GM12892 (cell line): ENCODE measurements at regions not wholly inside any gene's neighbourhood (a gene's known extent, or its start where the extent isn't known, plus 50 kb on each side); places are given as distances from the start of the nearest gene placed in this dataset.
"Not testable (repeated sequence)": the region's sequence is repeated elsewhere in the genome, so short reads cannot be mapped to it uniquely, and the experiment has no call there.

ENCODE experiments used
- POLR2A ChIP-seq: IDR thresholded peaks from 2 replicates; pipeline ENCODE4 v1.6.1; 2011; ENCODE audit warnings: low read depth, low read length, control low read depth
- POLR2AphosphoS5 ChIP-seq: IDR thresholded peaks from 2 replicates; pipeline ENCODE4 v1.6.1; 2011; ENCODE audit warnings: low read depth, low read length, control low read depth

DNA sequence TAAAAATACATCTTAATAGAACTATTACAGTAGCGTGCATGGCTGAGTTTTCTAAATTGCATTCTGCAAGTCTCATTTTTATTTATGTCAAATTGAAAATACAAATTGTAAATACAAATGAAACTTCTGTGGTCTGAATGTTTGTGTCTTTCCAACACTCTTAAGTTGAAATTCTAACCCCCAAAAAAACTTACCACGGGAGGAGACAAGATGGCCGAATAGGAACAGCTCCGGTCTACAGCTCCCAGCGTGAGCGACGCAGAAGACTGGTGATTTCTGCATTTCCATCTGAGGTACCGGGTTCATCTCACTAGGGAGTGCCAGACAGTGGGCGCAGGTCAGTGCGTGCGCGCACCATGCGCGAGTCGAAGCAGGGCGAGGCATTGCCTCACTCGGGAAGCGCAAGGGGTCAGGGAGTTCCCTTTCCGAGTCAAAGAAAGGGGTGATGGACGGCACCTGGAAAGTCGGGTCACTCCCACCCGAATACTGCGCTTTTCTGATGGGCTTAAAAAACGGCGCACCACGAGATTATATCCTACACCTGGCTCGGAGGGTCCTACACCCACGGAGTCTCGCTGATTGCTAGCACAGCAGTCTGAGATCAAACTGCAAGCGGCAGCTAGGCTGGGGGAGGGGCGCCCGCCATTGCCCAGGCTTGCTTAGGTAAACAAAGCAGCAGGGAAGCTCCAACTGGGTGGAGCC lies 83.9 kb upstream of the PAM start:
- TF ChIP-seq POLR2AphosphoS5, POLR2A: not testable (repeated sequence)
